Fibroblast of the aortic adventitia (primary cell): ENCODE measurements at regions not wholly inside any gene's neighbourhood (a gene's known extent, or its start where the extent isn't known, plus 50 kb on each side); places are given as distances from the start of the nearest gene placed in this dataset.

Experiments used
- DNase-seq: peaks from one replicate; pipeline ENCODE4 v3.0.0-alpha.2; 2010; ENCODE audit warnings: low read depth
- H3K4me3 ChIP-seq: 2 replicates; pipeline ENCODE4 v1.5.1; 2011; ENCODE audit warnings: low read depth, mild to moderate bottlenecking, control low read depth, low read length, moderate library complexity
- TF ChIP-seq, protein P1 (sequence below): IDR thresholded peaks from 2 replicates; pipeline ENCODE4 v1.5.1; 2011; ENCODE audit warnings: mild to moderate bottlenecking, low read length, control low read depth, inconsistent platforms; ENCODE audit not compliant: insufficient read depth

- H3K4me3 ChIP-seq, result no peak overlapping the region
- TF ChIP-seq, protein P1, sequence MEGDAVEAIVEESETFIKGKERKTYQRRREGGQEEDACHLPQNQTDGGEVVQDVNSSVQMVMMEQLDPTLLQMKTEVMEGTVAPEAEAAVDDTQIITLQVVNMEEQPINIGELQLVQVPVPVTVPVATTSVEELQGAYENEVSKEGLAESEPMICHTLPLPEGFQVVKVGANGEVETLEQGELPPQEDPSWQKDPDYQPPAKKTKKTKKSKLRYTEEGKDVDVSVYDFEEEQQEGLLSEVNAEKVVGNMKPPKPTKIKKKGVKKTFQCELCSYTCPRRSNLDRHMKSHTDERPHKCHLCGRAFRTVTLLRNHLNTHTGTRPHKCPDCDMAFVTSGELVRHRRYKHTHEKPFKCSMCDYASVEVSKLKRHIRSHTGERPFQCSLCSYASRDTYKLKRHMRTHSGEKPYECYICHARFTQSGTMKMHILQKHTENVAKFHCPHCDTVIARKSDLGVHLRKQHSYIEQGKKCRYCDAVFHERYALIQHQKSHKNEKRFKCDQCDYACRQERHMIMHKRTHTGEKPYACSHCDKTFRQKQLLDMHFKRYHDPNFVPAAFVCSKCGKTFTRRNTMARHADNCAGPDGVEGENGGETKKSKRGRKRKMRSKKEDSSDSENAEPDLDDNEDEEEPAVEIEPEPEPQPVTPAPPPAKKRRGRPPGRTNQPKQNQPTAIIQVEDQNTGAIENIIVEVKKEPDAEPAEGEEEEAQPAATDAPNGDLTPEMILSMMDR, result no peak
- DNase-seq, result no peak
Measured at GRCh38 chr15:62745621-62746225, 296.8 kb upstream of the TPM1 start.

GRCh38 chr15:62748196-62748595 lies 294.4 kb upstream of the TPM1 start:
- H3K4me3 ChIP-seq, result no peak overlapping the region
- DNase-seq, result no peak
- TF ChIP-seq, protein P1, result no peak

GRCh38 chr15:62749036-62749815 lies 293.3 kb upstream of the TPM1 start:
- no peak for DNase-seq
- TF ChIP-seq, protein P1, result no peak
- H3K4me3 ChIP-seq, result no peak overlapping the region

GRCh38 chr15:62750471-62750870 lies 292.1 kb upstream of the TPM1 start:
- no peak for DNase-seq
- no peak overlapping the region for H3K4me3 ChIP-seq
- TF ChIP-seq, protein P1, result no peak

DNA sequence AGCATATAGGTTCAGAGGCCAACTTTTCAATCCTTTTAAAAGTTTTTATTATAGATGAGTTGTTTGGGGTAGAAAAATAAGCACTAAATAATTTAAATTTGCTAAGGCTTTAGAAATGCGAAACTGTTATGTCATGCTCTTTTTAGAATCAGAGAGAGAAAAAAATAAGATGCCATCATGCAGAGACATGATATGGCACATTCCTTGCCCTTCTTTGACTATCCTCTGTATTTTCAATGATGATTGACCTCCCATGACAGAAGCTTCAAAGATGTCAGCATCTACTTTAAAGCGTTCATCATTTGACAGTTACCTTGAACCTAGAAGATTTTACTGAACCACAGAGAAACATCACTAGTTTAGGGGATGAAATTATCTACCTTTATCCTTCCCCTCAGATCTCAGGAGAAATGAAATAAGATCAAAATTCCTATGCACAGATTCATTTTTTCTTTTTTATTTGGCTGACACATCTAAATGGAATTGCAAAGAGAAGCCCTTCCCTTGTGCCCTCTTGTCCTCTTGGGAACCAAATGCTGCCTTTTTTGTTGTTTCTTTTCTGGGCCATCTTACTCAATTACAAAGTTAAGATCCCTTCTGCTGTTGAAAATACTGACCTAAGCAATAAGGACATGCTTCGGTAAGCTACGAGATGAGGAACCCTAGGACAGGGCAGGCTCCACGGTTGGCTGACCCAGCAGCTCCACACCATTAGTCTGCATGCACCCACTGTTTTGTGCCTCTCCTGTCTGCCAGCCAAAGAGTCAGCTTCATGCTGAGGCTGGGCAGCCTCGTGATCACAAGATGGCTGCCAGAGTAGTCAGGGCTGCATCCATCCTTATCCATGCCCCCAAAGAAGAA lies 289.7 kb upstream of the TPM1 start:
- H3K4me3 ChIP-seq, result no peak overlapping the region
- DNase-seq, result peak; percentile 41

DNA sequence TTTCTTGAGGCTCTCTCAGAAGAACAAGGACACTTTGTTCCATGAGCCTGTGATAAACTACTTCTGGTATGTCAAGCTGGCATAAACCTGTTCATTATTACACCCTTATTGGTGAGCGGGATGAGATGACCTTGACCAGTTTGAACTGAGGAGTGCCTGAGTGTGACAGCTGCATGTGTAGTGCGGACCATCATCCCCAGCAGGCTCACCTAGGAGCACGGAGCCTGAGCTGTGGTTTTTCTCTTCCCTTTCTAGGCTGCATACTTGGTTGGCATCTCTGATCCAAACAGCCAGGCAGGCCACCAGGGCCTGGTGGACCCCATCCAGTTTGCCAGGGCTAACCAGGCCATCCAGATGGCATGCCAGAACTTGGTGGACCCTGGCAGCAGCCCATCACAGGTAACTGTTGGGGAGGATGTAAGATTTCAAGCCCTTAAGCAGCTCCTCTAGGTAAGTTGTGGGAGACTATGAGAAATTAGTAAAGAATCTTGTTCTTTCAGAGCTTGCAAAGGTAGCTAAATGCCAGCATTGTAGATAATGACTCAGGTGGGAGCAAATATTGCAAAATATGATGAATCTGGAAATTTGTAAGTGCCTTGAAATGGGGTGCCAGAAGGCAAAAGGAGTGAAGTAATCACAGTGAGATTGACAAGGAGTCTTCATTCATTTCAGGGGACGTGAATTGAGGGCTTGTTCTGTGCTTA lies 288.9 kb upstream of the TPM1 start:
- TF ChIP-seq, protein P1, result no peak
- DNase-seq, result no peak
- H3K4me3 ChIP-seq, result no peak overlapping the region

More for the DNA sequence above, 289.7 kb upstream of the TPM1 start:
- TF ChIP-seq, protein P1, result no peak
